ENCODE measurements at regions not wholly inside any gene's neighbourhood (a gene's known extent, or its start where the extent isn't known, plus 50 kb on each side); places are given as distances from the start of the nearest gene placed in this dataset.

DNA sequence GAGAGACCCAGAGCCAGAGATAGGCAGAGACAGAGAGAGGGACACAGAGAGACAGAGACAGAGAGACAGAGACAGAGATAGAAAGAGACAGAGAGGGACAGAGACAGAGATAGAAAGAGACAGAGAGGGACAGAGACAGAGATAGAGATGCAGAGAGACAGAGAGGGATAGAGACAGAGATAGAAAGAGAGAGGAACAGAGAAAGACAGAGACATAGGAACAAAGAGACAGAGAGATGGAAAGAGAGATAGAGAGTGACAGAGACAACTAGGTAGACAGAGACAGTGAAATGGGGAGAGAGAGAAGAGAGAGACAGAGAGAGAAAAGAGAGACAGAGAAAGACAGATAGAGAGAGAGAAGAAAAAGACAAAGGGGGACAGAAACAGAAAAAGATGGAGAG, 165.4 kb upstream of the FOXQ1 start:
- no peak for FAIRE-seq

DNA sequence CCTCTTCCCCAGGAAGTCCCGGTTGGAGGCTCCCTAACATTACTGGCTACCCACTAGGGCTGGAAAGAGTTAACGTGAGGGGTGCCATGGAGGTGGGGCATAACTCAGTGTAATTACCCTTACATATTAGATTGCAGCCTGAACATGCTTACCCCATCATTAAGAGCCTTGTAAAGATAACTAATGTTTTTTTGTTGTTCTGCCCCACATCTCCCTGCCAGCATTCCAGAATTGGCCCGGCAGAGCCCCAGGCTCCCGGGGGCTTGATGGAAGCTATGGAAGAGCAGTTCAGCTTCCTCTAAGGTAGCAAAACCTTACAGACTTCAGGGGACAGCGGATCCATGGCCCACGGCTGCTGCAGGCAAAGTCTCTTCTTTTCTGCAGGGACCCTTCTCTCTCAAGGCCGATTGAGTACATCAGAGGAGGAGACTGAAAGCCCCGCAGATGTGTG, 166.1 kb upstream of the FOXQ1 start:
- no peak for FAIRE-seq

DNA sequence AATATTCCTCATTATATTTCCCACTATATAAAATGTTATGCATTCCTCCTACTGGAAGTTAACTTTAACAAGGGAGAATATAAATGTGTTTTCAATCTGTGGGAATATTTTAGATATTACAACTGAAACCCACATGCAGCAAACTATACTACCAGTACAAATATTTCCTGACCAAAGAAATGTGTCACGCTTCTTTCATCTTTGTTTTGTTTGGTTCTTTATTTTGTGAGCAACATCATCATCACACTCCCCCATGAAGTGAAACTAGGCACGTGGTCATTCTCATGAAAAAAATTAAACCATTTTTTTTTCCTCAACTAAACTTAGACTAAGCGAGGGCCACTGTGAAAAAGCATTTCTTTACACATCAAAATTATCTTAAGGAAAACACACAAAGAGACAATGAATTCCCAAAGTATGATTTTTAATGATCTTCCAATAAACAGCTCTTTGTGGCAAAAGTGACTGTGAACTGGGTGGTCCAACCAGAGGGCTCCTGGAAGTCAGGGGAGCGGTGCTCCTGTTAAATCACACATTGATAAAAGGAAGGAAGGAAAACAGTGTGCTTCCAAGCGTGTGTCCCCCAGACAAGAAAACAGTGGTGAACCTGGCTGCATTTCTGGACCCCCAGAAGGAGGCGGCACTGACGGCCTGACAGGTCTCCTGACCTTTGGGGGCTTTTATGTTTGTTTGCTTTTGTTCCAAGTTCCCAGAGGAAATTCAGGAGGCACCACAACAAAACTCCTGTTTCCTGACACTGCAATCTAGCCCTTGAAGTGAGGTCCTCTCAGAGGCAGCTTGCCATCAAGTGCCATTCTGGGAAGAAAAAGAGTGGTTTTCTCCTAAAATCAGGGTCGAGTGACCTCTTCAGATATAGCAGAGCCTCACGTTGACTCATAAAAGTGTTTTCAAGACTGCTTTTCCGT, 166.8 kb upstream of the FOXQ1 start:
- peak; percentile 99 for FAIRE-seq

DNA sequence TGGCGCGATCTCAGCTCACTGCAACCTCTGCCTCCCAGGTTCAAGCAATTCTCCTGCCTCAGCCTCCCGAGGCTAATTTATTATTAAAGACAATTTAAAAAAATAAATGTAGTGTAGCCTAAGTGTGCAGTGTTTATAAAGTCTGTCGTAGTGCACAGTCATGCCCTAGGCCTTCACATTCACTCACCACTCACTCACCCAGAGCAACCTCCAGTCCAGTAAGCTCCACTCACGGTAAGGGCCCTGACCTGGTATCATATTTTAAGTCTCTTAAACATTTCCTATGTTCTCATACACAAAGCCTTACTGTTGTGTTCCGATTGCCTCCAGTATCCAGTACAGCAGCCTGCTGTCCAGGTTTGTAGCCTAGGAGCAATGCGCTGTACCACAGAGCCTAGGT, 168.2 kb upstream of the FOXQ1 start:
- FAIRE-seq = no peak

DNA sequence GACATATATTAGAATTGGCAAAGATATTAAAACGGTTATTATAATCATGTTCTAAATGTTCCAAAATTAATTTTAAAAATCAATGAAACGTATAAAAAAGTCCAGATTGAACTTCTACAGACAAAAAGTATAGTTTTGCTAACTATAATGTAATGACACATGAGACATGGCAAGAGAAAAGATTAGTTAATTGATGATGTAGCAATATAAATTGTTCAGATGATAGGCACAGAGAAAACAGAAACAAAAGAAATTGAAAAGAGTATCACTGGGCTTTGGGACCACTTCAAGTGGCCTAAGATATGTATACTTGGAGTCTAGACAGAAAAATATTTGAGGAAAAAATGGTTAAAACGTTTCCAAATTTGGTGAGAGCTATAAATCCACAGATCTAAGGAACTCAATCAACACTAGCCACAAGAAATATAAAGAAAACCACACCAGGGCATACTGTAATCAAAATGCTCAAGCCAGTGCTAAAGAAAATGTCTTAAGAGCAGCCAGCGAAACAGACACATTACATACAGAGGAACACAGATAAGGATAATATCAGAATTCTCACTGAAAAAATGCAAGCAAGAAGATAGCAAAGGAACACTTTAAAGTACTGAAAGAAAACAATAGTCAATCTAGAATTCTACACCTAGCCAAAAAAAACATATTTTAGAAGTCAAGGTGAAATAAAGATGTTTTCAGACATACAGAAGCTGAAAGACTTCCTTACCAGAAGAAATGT, 172.6 kb upstream of the FOXQ1 start:
- FAIRE-seq = peak; percentile 45

DNA sequence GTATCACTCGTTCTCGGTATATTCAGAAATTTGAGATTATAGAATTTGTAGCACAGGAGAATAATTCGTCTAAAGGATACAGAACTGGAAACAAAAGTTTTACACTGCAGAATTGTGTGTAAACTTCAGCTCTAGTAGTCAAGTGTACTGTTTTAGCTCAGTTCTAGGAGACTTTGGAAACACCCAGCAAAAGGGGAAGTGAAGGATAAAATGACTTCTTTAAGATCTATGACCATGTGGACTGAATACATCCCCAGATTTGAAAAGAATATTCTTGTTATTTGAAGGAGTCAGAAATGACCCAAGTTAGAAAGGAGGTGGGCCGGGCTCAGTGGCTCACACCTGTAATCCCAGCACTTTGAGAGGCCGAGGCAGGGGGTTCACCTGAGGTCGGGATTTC, 174.0 kb upstream of the FOXQ1 start:
- no peak for FAIRE-seq

DNA sequence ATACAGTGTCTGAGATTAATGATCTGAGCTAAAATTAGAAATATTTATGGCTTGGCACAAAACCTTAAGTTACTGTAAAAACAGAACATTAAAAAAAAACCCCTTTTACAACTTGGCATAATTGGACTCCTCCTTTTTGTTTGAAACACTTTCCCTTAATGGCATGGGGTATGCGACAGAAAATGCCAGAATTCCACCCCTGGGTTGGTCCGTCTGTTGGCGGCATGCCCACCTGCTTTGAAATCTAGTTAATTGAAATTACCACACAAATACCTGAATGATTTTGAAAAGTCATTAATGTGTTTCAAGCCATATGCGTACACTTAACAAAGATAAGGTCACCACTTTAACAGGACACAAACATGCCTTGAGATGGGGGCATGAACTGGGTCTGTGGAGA, 175.1 kb upstream of the FOXQ1 start:
- FAIRE-seq = no peak

DNA sequence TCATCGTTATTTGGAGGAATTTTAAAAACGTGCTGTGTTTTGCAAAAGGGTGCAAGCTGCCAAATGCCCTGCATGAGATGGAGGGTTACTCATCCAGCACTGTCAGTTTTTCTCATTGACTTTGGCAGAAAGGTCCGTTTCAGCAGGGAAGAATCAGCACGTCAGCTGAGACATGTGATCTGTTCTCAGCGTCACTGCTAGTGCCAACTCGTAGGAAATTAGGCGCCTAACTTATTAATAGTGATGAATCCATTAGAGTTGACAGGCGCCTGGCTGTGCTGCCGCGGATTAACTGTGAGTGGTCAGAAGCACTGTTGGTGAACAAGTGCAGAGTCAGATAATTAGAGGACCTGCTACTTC, 175.5 kb upstream of the FOXQ1 start:
- no peak for FAIRE-seq

DNA sequence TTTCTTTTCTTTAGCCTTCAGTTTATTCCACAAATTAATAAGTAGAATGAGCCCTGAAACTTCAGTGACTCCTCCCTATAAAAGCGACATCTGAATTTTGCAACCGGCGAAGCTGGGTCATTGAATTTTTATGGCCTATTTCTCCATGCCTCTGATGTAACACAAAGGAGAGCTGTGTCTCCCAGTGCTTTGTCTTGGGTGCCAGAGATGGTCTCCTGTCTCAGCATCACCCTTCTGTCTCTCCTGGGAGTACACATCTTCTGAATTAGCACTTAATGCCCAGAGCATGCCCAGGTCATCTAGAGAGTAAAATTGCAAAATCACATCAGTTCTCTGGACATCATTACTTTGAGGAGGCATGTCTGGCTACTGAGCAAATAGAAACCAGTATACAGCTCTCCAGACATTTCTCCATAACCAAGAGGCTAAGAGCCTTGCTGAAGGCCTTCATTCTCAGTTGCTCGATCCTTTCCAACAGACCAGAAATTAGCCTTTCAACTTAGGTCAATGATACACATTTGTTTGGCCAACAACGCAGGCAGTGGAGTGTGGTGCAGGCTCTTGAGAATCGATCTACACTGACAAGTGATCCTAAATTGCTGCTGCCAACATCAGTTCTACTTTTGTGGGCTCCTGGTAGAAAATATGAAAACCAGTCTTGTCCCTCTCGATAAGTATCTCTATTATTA, 176.0 kb upstream of the FOXQ1 start:
- no peak for FAIRE-seq

DNA sequence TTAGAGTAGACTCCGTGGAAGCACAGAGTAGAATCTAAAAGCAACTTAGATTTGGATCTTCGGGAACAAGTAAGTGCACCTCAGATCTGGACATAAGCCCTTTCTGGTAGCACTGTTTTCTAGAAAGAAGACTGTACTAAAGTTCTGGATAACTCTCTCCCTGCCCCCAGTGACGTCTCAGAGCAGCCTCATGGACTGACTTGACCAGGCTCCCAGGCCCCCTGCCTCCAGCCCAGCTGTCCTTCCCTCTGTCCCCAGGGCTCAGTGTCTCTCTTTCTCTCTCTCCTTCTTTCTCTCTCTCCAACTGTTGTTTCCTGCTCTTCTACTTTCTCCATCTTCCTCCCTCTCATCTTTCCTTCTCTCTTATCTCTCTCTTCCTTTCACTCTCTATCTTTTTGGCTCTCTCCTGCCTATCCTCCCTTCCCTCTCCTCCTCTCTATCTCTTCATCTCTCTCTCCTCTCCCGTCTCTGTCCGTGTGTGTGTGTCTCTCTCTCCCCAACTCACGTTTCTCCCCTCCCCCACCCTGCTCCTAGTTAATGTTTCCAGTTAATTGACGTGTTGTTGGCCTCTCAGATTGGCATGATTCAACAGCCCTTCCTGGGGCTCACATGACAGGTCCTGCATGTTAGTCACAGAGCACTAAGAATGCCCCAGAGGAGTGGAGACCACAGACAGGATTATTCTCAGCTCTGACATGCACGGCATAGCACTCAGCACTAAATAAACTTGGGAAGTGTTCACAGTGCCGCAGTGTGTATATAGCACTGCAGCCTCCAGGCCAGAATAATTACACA, 180.4 kb upstream of the FOXQ1 start:
- FAIRE-seq = no peak

DNA sequence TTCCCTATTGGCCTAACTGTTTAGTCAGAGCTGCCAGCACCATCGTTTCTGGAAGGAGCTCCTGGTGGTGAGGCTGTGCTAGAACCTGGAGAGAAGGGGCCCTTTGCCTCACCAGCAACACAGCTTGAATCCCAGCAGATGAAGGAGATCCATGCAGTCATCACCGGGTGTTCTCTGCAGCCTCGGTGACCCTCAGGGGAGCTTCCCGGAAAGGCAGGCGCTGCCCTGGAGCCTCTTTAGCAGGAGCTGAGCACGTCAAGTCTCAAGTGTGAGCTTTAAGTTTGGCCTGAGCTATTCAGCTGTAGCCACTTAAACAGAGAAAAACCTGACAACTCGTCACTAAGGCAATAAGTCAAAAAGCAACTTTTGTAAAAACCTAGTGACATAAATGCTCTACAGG, 181.2 kb upstream of the FOXQ1 start:
- FAIRE-seq = no peak

DNA sequence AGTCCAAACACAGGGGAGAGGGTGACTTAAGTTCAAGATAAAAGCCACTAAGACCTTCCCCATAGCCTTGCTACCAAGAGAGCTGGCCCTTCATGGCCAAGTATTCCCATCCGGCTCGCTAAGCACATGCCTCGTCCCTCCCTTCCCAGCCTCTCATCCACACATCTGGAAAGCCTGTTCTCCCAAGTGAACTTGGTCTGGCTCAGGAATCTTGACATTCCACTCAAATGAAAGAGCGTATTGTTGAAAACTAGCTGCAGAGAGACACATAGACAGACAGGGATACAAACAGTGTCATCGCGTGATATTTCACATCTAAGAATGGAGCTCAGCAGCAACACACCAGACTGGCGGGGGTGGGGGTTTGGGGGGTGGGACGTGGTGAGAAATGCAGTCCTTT, 182.8 kb upstream of the FOXQ1 start:
- no peak for FAIRE-seq

DNA sequence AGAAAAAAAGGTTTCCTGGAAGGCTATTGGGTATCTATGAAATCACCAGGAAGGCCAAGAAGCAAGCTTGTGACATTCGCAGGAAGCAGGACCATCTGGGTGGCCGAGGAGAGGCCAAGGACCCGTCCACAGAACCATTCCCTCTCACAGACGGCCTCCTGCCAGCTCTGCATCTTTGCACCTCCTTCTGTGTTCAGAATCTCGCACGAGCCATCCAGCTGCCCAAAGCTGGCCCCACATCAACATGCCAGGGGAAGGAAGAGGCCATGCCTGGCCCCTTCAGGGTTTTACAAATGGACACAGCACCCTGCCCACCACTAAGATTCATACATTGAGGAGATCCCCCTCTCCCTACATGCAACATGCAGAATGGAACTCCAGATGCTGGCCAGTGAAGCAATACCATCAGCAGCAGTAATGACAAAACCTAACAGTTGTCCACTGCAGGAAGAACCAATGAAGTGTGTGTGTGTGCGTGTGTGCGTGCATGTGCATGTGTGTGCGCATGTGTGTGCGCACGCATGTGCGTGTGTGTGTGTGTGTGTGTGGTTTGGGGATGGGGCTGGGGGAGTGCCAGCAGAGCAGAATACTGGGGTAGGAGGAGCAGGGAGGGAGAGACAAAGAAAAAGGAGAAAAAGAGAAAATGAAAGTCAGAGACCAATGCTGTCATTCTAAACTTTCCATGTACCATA, 184.2 kb upstream of the FOXQ1 start:
- no peak for FAIRE-seq

DNA sequence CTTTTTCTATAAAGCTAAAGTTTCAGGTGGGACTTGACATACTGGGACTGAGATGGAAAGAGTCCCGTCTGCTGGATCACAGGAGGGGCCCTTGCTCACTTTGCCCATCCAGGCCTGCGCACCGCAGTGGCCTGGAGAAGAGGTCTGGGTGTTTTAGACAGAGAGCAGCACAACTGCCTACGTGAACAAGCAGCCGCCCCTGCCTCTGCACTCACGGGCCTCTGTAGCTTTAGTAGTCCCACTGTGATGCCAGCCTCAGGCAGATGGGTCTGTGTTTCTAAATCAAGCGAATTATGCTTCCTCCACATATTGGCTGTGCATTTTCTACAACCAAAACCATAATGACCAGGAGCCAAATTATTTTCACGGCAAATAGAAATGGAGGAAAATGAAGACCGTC, 184.8 kb upstream of the FOXQ1 start:
- no peak for FAIRE-seq

DNA sequence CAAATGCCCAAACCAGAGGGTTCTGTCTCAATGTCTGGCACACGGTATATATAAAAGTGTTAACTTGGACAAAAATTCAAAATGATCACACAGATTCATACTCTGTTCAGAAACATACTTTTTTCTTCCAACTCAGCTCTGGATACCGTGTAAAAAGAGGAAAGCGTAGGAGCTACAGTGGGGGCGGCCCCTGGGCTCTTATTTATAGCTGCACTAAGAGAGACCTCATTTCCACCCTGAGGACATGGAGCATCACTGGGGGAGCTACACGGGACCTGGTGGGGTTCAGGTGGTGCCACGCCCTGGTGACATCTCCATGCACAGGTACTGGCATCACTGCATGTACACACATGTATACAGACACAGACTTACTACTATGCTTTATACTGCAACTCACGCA, 185.9 kb upstream of the FOXQ1 start:
- FAIRE-seq = no peak

DNA sequence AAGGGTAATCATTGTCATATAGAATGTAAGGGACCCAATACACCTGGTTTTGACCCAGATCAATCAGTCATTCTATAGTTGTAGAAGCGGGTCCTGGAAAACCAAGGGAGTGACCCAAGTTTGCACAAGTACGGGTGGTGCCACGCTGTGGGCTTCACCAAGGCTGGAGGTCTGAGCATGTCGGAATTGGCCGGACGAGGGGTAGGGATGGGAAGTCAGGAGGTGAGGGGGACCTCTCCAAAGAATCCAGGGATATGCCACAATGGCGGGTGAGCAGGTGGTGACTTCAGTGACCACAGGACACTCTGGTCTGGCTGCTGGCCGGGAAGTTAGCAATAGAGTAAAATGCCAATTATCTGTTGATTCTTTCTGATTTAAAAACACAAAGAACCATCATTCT, 186.6 kb upstream of the FOXQ1 start:
- no peak for FAIRE-seq

DNA sequence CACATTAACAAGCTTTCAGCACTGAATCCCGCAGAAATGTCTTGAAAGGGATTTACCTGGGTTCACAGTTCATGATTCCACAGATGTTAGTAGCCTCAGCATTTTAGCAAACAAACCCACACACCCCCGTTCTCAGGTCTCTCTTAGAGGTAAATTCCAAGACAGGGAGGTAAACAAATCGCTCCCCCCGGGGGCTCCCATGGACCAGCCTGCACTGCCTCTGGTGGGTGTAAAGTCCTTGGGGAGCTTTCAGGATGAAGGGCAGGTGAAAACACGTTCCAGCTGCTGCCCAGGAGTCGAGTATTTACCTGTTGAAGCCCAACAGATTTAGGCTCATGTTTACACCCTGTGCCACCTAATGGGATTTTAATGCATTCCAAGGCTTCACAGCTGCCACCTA, 187.0 kb upstream of the FOXQ1 start:
- FAIRE-seq = no peak

DNA sequence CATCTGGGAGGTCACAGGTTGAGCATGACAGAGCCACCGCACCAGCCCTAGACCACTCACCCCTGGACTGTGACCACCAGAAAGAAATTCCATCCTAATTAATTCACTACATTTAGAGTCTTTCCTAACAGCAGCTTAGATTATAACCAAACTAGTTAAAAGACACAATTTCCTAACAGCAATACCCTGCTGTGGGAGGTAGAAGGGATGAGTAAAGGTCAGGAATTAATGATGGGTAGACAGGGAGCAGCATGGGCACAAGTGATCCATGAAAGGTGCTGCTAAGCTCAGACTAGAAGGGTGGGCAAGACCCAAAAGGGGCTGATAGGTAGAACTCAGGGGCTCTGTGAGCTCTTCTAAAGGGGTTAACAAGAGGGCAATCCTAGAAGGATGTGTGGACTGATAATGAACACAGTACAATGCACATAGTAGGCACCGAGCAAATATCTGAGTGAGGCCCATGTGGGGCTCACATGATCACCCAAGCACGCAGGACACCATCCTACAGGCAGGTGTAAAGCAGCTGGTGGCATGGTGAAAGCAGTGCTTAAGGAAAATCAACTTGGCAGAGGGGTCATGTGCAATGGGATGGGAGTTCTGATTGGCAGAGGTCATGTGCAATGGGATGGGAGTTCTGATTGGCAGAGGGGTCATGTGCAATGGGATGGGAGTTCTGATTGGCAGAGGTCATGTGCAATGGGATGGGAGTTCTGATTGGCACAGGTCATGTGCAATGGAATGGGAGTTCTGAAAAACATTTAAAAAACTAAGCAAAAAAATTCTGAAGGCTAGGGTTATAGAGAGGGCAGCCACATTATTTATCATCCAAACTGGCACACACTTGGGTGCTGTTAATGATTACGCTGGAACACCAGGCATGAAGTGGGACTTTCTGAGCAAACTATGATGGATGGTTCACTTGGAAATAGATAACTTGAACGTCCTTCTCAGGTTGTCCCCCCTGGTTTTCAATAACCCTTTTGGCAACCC, 188.2 kb upstream of the FOXQ1 start:
- no peak for FAIRE-seq

DNA sequence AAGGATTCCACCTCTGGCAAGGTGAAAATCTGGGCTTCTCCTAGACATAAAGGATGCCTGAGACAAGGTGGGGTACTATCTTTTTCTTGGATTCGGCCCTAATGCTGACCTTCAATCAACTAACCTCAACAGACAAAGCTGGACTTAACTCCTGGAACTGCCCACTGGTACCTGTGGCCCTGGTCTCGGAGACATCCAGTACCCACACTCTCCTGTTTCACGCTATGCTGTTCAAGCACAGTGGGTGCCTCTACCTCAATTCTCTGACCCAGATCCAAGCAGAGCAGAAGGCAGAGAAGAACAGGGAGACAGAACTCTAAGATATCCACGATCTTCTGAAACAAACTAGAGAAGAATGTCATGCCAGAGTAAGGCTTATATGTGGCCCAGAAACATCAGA, 189.8 kb upstream of the FOXQ1 start:
- FAIRE-seq = no peak

DNA sequence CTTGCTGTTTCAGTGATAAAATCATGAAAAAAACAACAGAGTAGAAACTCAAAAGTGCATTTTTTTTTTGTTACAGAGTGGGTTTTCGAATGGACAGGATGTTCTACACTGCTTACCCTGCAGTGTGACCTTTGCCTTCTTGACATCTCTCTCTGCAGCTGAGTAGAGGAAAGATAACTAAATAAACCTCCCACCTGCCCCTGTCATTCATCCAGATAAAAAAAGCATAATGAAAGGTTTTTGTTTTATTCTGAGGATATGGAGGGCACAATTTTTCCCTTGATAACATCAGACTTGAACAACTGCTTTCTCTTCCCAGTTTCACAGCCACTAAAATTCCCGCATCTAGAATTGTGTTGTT, 193.6 kb upstream of the FOXQ1 start:
- no peak for FAIRE-seq
